ENCODE measurements at regions not wholly inside any gene's neighbourhood (a gene's known extent, or its start where the extent isn't known, plus 50 kb on each side); places are given as distances from the start of the nearest gene placed in this dataset.

GRCh38 chr6:111939902-111940301 is 66.7 kb upstream of the FYN start:
- TF ChIP-seq CTCF (IDR thresholded peaks at IDR 0.05) (no peak), POLR2A (IDR thresholded peaks at IDR 0.05) (no peak)

Measured in heart left ventricle (tissue), 13 donors.